Stromal cell of bone marrow (primary cell): ENCODE measurements at regions not wholly inside any gene's neighbourhood (a gene's known extent, or its start where the extent isn't known, plus 50 kb on each side); places are given as distances from the start of the nearest gene placed in this dataset.
"Not testable (repeated sequence)": the region's sequence is repeated elsewhere in the genome, so short reads cannot be mapped to it uniquely, and the experiment has no call there.

Experiments used
- DNase-seq: peaks from one replicate; pipeline ENCODE4 v3.0.0-alpha.2; 2012; ENCODE audit warnings: low read depth

DNA sequence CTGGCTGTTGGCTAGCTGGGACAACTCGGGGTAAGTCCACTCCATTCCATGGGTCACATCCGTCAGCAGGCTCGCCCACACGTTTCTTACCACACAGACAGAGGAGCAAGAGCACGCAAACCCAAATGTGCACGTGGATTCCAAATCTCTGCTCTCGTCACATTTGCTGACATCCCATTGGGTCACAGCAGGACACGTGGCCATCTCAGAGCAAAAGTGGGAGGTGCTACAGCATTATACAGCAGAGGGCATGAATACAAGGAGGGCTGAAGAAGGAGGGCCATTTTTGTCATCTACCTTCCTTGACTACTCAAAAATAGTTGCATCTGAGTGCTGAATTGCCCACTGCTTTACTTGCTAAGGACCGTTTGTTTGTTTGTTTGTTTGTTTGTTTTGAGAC is 84.7 kb downstream of the RBBP6 start:
- DNase-seq = no peak

DNA sequence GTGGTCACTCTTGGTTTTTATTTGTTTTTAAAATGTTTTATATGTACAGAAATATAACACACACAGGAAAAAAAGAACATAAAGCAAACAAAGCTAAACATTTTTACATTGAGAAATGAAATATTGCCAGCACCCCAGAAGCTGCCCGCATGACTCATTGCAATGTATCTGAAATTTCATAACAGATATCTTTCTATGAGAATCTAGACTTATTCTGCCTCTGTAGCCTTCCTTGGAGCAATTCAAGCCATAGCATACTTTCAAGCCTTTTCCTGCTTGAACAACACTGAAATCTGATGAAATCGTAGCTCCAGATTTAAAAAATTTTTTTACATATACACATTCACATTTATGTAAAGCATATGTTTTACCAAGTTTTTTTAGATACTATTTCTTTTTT is 86.9 kb downstream of the RBBP6 start:
- DNase-seq = no peak

- no peak for DNase-seq
Measured at GRCh38 chr16:24634919-24635318, 94.5 kb upstream of the TNRC6A start.

- DNase-seq = peak; percentile 72
Measured at GRCh38 chr16:24635900-24636610, 93.4 kb upstream of the TNRC6A start.

- no peak for DNase-seq
Measured at GRCh38 chr16:24639769-24640168, 89.7 kb upstream of the TNRC6A start.

GRCh38 chr16:24643489-24643888 is 86.0 kb upstream of the TNRC6A start:
- DNase-seq = no peak

DNA sequence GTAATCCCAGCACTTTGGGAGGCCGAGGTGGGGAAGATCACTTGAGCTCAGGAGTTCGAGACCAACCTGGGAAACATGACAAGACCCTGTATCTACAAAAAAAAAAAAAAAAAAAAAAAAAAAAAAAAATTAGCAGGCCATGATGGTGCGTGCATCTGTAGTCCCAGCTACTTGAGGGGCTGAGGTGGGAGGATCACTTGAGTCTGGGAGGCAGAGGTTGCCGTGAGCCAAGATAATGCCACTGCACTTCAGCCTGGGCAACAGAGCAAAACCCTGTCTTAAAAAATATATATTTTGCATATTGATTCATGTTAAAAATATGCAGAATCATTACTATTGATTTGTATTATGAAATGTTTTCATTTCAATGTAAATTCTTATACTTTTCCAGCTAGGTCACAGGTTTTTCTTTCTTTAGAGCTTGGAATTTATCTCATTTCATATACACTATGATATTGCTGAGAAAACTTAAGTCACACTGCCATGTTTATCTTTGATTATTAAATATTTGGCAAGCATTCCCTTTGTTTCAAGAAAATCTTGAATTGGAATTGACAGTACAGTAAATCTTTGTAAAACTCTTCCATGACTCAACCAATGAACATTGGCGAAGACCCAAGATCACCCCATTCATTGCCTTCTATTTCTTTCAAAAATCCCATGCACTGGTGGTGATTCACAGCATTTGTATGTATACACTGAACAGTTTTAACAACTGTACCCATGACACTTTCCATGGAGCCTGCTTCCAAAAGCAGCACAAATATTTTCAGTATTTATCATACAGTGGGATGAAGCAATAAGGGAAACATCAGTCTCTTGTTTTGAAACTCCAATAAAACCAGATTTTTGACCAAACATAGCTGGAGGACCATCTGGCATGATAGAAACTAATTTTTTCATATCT is 83.5 kb upstream of the TNRC6A start:
- peak; percentile 99 for DNase-seq

DNA sequence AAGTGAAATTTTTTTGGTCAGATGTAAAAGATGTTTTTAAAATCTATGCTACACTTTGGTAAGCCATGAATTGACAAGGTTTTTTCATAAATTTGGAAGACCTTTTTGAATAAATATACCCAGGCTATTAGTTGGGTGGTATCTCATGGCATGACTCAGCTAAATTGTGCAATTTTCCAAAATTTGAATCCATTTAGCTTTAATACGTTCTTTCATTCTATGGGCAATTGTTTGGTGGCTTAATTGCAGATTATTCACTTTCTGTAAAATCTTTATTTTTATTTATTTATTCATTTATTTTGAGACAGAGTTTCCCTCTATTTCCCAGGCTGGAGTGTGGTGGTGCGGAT is 82.8 kb upstream of the TNRC6A start:
- no peak for DNase-seq

DNA sequence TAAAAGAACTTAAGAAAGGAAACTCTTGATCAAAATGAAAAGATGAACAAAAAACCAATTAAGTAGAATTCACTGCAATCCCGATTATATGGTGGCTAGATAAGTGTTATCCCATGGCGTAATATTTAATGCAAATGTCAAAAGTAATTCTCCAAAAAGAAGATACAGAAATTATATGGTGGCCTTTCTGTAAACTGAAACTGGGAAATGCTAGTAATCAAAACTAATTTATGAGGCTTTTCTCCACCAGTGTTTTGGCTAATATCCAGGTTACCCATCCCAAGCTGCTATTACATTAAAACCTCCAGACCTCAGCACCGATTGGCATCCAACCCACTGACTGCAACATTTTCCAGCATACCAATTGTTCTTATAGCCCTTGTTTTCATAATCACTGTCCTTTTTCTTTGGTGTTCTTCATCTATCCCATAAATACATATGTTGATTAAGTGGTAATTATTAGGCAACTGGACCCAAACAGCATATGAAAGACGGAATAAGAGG is 77.2 kb upstream of the TNRC6A start:
- no peak for DNase-seq

GRCh38 chr16:24652803-24653202 is 76.6 kb upstream of the TNRC6A start:
- DNase-seq = no peak

DNA sequence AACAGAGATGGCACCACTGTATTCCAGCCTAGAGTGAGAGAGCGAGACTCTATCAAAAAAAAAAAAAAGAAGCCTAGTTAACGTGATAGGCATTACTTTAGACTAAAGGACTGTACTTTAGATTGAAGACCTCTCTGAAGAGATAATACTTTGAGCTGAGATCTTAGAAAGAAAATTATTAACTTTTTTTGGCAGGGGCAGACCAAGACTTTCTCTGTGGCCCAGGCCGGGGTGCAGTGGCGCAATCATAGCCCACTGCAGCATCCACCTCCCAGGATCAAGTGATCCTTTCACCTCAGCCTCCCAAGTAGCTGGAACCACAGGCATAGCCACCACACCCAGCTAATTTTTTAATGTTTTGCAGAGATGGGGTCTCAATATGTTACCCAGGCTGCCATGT is 75.7 kb upstream of the TNRC6A start:
- DNase-seq = no peak

DNA sequence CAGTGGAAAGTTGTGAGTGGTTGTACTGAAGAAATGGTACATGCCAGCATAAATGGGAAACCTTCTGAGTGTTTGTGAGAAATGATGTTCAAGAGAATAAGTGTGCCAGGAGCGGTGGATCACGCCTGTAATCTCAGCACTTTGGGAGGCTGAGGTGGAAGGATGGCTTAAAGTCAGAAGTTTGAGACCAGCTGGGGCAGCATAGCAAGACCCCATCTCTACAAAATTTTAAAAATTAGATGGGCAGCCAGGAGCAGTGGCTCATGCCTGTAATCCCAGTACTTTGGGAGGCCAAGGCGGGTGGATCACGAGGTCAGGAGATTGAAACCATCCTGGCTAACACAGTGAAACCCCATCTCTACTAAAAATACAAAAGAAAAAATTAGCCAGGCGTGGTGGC is 63.5 kb upstream of the TNRC6A start:
- DNase-seq = not testable (repeated sequence)

DNA sequence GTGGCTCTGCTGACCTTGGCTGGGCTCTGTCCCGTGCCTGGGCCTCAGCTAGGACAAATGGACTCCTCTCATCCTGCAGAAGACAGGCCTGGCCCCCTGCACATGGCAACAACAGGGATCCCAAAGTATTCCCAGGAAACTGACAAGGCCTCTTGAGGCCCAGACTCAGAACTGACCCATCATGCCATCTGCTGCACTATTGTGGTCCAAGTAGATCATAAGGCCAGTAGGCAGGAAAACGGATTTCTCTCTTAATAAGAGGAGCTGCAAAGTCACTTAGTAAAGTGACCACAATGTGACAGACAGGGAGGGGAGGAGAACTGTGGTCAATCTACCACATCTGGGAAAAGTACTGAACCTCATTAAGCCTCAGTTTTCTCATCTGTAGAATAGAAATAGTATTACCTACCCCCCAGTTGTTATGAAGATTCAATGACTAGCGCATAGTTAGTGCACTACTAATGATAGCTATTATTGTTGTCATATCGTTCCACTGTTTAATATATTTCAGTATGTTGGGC is 62.1 kb upstream of the TNRC6A start:
- DNase-seq = no peak

DNA sequence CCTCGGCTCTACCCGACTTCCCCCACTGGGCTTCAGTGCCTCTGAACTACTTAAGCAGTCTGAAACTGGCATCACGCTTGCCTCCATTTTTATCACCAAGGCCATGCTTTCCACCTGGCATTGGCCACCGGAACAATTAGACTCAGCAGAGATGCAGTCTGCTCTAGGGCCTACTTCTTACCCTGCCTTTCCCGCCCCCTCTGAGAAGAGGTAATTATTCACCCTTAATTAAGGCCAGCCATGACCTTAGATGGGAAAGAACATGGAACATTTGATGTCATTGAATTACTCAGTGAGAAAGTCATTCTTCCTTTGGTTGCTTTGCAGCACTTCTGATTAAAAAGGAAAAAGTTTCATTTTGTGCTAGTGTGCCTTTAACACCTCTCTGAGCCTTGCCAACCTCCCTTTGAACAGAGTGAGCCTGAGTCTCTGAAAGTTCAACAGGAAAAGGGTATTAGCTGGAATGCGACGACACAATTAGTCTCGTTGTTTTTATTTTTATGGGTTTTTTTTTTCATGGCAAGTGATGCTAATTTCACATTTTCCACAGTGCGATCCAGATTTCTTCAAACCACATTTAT is 60.9 kb upstream of the TNRC6A start:
- peak; percentile 79 for DNase-seq

DNA sequence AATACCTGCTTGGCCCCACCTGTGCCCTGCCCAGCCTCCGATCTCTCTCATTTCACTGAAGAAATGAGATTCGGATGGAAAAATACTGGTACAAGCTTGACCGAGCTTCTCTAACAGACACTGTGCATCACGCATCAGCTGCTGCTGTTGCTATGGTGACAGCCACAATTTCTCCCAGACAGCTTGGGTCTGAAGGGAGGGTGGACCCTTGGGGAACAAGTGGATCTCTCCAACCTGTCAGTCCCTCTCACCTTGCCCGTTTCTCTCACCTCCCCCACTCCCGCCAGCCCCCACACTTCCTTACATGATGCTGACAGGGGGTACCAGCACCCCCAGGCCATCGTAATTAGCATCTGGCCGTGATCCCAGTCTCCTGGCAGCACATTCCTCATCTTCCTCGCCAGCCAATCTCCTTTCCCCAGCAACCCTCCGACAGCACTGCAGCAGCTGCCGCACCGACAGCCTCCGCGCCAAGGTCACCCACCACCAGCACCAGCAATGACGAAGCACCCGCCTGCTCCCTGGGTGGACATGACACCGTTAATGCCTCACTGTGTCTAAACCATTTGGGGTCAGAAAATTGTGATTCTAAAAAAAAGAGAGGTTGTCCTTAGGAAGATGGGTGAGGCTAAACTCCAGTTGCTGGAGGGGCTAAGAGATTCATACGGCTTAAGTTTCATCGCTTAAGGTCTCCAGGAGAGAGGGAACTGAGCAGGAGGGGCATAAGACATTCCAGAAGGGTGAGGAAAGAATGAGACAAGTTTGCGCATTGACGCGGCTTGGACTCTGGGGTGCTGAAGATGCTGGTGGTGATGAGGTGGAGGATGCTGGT is 58.6 kb upstream of the TNRC6A start:
- DNase-seq = peak; percentile 86

- no peak for DNase-seq
Measured at GRCh38 chr16:24671455-24671954, 57.9 kb upstream of the TNRC6A start.

- DNase-seq = no peak
Measured at GRCh38 chr16:24673155-24673554, 56.3 kb upstream of the TNRC6A start.

GRCh38 chr16:24674877-24675276 is 54.6 kb upstream of the TNRC6A start:
- no peak for DNase-seq

DNA sequence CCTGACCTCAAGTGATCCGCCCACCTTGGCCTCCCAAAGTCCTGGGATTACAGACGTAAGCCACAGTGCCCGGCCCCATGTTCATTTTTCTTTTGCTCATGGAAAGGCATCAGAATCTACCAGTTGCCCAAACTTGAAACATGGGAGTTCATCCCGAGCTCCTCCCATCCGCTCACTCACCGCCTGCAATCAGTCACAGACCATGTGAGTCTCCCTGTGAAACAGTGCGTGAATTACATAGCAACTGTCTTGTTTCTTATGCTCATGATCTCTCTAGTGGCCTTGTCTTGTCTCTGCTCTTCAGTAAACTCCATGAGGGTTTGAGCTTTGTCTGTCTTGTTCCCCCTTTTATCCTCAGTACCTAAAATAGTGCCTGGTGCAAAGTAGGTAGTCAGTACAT is 52.1 kb upstream of the TNRC6A start:
- DNase-seq = no peak
